T-helper 1 cell treated with Interleukin-12 subunit alpha and Interleukin-12 subunit beta and Interleukin-4 antibody, amounts not matched to agents 30 ng/mL and 1 ng/mL, for 36 hours (primary cell): ENCODE measurements at regions not wholly inside any gene's neighbourhood (a gene's known extent, or its start where the extent isn't known, plus 50 kb on each side); places are given as distances from the start of the nearest gene placed in this dataset.
"Not testable (repeated sequence)": the region's sequence is repeated elsewhere in the genome, so short reads cannot be mapped to it uniquely, and the experiment has no call there.

Experiments used
- intact Hi-C: fragments of 100-400 bp; cut with micrococcal nuclease; formaldehyde crosslinking; loops from one replicate; pipeline ENCODE4 v1.15.1; 2024

DNA sequence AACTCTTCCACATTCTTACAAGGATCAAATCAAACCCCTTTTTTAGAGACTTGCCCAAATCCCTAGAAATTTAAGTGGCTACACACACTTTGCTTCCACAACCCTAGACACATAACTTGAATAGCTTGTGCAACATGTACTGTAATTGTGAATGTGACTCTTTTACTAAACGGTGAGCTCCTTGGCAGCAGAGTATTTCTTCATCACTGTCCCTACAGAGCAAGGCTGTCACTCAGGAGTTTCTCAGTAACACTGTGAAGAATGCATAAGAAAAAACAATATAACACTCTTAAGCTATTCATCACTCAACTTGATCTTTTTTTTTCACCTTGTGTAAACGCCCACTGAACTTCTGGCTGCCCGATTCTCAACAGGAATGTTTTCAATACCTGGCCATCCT, 53.8 kb upstream of the ADAMTS18 start:
- intact Hi-C loops = no loop called here

DNA sequence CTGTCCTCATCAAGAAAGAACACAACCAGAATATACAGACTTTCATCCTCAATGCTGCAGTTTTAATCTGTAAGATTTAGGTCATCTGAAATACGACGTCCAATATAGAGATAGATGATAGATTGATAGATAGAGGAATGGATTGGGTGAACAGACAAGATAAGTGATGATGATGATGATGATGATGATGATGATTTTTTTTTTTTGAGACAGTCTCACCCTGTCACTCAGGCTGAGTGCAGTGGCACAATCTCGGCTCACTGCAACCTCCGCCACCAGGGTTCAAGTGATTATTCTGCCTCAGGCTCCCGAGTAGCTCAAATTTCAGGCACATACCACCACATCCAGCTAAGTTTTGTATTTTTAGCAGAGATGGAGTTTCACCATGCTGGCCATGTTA, 56.3 kb upstream of the ADAMTS18 start:
- intact Hi-C loops = no loop called here

DNA sequence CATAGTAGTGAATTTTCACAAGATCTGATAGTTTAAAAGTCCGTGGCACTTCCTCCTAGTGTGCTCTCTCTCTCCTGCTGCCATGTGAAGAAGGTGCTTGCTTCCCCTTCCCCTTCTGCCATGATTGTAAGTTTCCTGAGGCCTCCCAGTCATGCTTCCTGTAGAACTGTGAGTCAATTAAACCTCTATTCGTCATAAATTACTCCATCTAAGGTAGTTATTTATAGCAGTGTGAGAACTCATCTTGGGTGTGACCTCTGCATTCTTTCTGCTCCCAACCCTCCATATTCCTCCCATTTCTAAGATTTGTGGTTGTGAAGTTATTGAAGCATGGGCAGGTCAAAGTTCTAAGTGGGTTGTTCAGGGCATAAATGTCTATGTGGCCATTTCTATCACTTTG, 62.1 kb upstream of the ADAMTS18 start:
- intact Hi-C loops = no loop called here

DNA sequence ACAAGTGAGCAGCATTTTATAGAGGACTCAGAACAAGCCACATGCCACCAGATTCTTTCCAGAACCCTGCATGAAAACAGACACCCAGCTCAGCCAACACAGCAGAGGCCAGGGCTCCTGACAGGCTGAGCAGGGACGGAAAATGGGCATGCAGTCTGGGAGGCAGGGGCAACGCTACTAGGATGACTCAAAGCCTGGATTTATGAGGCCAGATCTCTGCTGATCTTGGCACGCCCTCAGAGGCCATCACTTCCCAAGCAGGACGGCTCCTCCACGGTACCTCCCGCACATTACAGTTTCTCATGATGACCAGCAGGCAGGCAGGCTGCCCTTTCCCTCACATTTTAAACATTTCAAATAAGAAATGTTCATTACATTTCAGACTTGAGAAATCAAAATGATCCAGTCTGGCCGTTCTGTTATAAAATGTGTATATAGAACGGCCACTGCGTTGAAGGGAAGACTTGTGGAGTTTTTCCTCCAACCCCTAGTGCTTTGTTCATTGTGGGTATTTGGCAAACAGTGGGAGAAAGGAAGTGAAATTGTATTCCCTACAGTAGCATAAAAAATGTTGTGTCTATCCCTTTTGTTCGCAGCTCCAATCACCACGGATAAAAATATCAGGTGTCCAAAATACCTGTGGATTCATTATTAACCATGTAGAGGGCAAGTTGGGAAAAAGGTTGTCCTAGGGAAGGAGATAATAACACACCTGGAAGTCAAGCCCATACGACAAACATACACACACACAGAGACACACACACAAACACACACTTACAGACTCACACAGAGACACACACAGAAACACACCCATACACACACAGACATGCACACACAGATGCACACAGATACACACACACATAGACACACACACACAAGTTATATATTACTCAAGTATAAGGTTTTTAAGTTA, 64.8 kb upstream of the ADAMTS18 start:
- intact Hi-C loops = no loop called here

DNA sequence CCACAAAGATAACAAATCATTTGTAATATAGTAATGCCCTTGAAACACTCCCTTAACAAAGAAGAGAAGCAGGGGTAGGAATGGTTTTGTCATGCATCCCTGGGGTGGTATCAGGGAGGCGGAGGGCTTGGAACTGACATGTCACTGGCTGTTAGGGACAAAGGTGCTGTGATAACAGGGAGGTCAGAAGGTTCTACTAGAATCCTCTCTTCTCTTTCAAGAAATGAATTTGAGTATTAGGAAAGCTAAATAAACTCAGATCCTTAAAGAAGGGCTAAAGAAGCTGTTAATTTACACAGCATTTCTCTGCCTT, 65.4 kb upstream of the ADAMTS18 start:
- intact Hi-C loops = no loop called here

DNA sequence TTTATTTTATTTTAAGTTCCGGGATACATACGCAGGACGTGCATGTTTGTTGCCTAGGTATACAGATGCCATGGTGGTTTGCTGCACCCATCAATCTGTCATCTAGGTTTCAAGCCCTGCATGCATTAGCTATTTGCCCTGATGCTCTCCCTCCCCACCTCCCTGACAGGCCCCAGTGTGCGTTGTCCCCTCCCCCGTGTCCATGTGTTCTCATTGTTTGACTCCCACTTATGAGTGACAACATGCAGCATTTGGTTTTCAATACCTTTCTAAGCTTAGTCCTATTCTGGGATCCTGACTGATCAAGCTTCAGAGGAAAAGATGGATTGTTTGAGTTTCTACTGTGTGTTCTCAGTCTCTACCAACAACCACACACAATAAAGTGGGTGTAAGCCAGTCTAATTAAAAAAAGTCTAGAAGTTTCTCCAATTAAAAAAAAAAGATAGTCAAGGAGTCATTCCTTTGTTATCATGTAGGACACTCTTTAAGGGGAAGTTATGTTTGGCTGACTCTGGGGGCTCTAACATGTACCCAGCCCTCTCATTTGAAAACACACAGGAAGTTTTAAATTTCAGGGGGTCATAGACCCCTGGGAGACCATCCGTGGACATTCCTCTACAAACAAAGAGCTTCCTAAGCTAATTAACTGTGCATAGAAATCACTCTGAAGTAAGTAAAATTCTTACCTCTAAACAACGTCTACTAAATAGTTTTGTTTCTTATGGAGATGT, 66.3 kb upstream of the ADAMTS18 start:
- intact Hi-C loops = no loop called here

DNA sequence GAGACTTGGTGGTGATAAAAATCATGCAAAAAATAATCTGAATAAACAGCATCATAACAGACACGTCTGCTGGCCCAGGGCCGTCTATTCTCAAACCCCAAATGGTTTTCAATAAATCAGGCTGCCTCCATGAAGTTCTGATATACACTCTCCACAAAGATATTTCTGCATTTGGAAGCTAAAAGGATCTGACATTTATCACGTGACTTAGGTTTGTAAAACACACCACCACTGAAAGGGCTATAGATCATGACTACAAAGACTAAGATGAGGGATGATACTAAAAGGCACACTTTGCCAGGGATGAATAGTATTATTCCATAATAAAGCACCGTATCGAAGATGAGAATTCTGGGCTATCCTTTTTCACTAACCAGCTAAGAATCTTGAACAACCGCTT, 67.6 kb upstream of the ADAMTS18 start:
- intact Hi-C loops = no loop called here

DNA sequence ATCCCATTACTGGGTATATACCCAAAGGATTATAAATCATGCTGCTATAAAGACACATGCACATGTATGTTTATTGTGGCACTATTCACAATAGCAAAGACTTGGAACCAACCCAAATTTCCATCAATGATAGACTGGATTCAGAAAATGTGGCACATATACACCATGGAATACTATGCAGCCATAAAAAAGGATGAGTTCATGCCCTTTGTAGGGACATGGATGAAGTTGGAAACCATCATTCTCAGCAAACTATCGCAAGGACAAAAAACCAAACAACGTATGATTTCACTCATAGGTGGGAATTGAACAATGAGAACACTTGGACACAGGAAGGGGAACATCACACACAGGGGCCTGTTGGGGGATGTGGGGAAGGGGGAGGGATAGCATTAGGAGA, 71.7 kb upstream of the ADAMTS18 start:
- intact Hi-C loops = not testable (repeated sequence)

DNA sequence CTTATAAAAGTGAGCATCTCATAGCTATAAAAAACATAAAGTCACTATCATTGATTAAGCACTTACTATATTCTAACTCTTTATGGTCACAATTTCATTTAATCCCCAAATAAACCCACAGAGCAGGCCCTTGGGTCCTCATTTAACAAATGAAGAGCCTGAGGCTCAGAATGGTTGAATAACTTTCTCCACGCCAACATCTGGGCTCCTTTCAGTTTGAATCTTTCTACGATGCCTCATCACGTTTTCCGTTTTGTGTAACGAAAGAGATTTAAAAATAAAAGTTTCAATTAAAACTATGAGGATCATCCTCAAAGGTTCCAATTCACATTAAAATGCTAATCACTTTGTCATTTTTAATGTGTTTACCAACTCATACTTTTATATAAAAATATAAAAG, 74.2 kb upstream of the ADAMTS18 start:
- intact Hi-C loops = no loop called here

DNA sequence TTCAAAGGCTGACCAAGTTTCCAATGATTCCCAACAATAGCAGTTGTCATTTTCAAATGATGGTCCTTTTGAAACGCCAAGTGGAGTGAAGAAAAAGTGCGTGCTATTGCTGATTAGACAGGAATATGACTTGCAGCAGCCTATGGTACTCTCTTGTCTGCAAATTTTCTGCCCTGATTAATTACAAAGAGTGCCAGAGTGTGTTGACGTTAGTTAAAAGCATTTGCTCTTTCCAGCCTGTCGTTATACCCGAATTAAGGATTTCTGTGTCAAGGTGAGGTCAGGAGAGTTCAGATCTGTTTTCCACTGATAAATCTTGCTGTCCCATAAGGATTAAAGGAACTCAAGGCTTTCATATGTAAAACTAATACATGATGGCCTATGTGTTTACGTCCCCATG, 75.0 kb upstream of the ADAMTS18 start:
- intact Hi-C loops = no loop called here

DNA sequence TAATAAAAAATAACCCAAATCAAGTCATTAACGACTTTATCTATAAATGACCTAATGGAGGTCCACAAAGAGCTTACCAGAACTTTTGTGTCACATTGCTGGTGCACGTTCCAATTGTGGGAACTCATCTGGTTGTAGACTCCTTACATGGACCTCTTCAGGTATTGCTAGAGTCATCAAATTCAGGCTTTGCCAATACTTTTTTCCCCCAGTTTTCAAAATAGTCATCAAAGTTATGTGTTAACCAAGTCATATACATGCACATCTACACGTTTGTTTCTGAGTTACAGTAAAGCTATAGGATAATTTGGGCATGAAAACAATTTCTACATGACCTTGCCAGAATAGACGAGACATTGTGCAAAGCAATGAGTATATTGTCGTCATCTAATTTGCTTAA, 76.2 kb upstream of the ADAMTS18 start:
- intact Hi-C loops = no loop called here

DNA sequence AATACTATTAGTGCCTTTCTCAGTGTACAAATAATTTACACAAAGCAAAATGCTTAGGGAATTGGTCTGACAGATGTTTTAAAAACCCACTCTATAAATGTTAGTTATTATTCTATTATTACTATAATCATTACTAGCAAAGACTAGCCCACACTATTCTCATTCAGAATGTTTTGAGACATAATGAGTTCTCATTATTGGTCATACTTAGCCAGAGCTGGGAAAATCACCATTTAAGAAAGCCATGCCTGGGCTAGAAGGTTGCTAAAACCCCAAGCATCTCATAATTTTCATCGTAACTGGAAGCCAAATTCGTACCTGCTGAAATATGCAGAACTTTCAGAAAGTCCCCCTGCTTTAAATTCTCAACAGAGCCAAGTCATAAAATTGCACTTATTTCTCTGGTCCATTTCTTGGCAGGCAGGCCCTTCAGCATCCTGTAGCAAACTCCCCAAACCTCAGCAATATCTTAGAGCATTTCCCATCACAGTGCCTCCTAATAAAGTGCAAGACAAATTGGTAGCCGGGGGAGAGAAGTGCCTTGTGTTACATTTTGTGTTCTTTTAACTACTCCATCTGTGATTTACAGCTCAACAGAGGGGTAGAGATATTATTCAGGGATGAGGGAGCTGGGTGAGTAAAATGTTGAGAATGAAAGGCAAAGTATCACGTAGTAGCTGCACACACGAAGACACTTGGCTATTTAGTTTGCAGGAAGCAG, 79.8 kb upstream of the ADAMTS18 start:
- intact Hi-C loops = no loop called here

DNA sequence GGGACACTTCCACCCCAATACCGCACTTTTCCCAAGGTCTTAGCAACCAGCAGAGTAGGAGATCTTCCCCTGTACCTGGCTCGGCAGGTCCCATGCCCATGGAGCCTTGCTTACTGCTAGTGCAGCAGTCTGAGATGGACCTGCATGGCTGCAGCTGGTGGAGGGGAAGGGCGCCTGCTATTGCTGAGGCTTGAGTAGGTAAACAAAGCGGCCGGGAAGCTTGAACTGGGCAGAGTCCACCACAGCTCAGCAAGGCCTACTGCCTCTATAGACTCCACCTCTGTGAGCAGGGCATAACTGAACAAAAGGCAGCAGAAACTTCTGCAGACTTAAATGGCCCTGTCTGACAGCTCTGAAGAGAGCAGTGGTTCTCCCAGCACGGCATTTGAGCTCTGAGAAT, 90.4 kb upstream of the ADAMTS18 start:
- intact Hi-C loops = not testable (repeated sequence)

DNA sequence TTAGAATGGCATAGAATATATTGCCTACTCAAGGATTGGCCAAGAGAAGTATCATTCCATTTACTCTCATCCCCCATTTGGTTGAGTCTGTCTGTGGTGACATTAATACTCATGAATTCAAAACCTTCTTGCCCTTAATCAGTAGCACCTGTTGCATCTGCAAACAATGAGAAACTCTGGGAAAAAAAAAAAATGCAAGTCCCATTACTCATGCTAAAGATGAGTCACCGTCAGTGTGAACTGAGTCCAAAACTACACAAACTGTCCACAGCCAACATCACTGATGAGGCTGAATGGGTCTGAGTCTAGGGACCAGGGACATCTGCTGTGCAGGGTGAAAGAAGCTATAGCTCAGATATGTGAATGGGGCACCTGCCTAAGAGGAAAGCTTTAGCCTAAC, 96.9 kb upstream of the ADAMTS18 start:
- intact Hi-C loops = no loop called here

DNA sequence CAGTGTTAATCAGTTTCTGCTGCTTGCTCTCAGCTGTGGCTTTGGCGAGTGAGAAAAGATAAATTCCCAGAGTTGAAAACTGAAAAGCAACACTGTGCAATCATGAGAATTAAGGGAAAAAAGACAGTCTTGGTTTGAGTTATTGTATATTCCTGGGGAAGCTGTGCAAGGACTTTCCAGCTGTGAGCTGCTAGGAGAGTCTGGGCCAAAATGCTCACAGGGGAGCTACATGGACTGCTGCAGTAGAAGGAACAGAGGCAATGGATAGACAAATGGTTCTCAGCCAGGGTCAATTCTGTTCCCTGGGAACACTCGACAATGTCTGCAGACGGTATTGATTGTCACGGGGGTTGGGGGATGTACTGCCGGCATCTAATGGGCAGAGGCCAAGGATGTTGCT, 102.0 kb upstream of the ADAMTS18 start:
- intact Hi-C loops = no loop called here

DNA sequence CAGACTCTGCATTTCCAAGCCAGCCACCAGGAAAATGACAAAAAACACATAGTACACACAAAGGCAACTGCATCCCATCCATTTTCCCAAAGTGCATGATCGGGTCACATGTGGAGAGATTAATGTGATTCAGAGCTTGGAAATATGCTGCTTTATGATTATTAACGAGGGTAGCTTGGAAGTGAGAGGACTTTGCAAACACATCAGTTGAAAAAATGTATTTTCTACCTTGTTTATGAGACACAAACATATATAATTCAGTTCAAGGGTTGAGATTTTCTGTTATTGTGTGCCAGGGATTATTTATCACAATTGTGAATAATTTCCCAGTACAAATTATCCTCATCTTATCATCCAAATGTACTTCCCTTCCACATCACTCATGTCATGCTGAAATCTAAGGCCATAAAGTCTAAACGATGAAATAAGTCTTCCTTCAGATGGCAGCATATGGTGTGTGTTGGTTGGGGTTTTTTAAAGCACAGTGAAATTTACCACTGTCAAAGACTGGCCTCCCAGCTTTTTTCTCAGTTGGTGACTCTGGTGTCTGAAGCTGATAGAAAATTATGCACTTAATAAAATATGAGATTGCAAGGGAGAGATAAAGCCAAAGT, 104.7 kb upstream of the ADAMTS18 start:
- intact Hi-C loops = no loop called here

DNA sequence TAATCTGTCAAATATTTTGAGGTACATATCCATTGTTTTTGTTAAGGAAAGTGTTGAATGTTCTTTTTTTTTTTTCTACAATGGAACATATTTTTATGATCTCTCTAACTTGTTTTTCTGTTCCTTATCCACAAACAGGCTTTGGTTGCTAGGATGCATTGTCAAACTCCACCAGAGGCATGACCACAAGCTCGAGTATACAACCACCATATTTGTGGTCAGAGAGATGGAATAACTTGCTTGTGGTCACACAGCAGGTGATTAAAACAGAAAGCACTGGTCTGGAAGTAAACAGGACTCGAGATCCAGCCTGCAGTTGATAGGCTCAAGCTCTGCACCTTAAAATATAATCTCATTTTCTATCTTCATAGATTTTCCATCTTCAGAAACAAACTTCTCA, 105.8 kb upstream of the ADAMTS18 start:
- intact Hi-C loops = no loop called here

DNA sequence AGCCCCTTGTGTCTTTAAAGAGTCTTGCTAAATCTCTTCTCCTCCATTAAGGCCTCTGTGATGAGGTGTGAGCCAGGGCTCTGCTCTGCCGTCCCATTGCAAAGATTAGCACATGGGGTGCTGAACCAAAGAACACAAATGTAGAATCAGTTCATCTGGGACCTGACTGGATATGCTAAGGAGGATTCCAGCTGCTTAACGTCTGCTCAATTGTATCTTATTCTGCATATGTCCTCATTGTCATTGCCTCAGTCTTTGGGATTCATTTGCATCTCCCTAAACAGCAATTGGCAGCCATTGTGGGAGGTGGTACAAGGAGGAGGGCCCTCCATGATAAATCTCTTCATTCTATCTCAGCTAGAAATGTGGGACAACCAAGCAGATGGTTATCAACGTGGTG, 106.3 kb upstream of the ADAMTS18 start:
- intact Hi-C loops = no loop called here

DNA sequence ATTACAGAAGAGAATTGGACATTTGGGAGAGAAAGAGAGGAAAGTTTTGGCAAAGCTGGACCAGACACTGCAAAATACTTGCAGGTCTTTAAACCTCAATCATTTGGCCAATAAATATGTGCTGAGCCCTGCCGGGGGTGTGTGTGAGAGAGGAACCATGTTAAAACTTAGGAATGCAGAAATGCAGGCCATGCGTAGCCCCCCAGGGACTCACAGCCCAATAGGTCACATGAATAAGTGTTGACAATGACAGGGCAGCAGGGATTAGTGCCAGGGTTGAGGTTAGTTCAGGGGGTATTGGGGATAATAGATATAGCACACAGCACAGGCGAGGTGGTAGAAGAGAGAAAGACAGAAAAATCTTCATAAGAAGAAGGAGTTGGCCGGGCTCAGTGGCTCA, 113.3 kb upstream of the ADAMTS18 start:
- intact Hi-C loops = no loop called here

DNA sequence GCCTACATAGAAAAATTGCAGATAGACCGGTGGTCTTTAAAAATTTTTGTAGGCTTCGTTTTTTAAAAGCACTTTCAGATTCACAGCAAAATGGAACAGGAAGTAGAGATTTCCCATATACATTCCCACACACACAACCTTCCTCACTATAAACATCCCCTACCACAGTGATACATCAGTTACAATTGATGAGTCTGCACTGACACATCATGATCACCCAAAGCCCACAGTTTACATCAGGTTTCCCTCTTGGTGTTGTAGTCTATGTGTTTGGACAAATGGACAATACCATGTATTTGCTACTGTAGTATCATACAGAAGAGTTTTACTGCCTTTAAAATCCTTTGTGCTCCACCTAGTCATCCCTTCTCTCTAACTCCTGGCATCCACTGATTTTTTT, 113.9 kb upstream of the ADAMTS18 start:
- intact Hi-C loops = no loop called here

DNA sequence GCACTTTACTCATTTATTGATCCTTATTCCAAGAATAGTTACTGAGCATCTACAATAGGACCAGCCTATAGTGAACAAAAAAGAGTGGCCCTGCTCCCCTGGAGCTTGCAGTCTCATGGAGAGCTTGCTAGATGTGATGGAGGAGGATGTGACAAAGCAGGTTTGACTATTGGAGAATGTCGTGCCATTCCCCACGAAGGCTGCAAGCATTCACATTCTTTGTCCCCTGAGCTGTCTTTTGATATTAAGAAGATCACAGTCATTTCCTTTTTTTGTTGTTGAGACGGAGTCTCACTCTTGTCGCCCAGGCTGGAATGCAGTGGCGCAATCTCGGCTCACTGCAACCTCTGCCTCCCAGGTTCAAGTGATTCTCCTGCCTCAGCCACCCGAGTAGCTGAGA, 115.0 kb upstream of the ADAMTS18 start:
- intact Hi-C loops = no loop called here

DNA sequence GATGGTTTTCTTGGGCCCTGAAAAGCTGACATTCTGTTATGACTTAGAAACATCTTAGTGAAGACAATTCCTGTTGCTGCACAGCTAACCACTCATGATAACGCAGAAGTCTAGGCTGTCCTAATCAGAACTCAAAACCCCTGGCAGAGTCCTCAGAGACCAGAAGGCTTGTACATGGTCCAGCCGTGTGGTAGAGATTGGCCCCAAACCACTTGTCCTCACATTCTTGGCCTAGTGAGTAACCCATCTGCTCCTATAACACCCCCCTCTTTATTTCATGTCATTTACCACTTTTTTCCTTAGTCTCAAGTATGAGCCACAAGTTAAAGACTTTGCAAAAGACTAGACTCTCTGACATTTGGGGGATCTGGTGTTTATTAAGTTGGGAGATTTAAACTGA, 116.5 kb upstream of the ADAMTS18 start:
- intact Hi-C loops = no loop called here
